NCI-H526 treated with DMSO at 0.1 percent for 48 hours (cell line): ENCODE measurements at regions not wholly inside any gene's neighbourhood (a gene's known extent, or its start where the extent isn't known, plus 50 kb on each side); places are given as distances from the start of the nearest gene placed in this dataset.
A peak's percentile ranks its signal among the peaks of the same experiment; 100 is the strongest.
"Not testable (repeated sequence)": the region's sequence is repeated elsewhere in the genome, so short reads cannot be mapped to it uniquely, and the experiment has no call there.

Experiments
- DNase-seq: peaks from one replicate; lab custom pipeline; 2025; lab: John Stamatoyannopoulos, UW

DNA sequence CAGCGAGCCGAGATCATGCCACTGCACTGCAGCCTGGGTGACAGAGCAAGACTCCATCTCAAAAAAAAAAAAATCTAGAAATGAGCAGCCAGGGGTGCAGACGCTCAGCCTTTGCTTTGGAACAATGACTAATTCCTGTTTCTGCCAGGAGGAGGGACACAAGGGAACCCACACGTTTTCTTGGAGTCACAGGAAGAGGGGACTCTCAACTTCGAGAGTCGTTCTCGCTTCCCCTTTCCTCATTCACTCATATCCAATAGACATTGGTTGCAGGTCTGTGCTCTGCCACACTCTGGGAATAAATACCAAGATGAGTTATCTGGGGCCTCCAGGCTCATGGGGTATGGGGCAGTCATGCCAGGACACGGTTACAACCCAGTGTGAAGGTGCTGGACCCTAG lies 91.5 kb upstream of the RREB1 start:
- DNase-seq = no peak

DNA sequence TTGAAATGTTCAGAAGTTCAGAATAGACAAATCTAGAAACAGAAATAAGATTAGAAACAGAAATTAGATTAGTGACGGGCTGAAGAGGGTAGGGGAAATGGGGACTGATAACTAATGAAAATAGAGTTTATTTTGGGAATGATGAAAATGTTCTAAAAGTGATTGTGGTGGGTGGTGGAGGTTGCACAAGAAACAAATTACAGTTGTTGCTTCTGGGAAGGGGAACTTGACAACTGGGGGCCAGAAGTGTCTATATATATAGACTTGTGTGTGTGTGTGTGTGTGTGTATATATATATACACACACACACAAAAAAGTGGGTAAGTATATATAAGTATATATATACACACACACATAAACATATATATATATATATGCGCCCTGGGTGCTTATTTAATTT lies 86.5 kb upstream of the RREB1 start:
- DNase-seq = no peak

DNA sequence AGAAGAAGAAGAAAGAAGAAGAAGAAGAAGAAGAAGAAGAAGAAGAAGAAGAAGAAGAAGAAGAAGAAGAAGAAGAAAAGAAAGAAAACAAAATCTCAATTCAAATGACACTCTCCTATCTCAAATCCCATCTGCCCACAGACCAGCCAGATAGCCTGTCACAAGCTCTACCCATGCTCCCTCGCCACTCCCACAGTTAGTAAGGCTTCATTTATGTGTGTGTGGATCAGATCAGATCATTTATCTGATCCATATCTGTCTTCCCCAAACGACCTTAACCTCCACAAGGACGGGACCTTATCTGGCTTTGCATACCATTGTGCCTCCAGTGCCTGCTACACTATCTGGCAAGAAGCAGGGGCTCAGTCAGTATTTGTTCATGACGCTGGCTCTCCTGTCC lies 81.9 kb upstream of the RREB1 start:
- no peak for DNase-seq

DNA sequence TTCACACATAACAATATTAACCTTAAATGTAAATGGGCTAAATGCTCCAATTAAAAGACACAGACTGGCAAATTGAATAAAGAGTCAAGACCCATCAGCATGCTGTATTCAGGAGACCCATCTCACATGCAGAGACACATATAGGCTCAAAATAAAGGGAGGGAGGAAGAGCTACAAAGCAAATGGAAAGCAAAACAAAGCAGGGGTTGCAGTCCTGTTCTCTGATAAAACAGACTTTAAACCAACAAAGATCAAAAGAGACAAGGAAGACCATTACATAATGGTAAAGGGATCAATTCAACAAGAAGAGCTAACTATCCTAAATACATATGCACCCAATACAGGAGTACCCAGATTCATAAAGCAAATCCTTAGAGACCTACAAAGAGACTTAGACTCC lies 78.8 kb upstream of the RREB1 start:
- DNase-seq = not testable (repeated sequence)

DNA sequence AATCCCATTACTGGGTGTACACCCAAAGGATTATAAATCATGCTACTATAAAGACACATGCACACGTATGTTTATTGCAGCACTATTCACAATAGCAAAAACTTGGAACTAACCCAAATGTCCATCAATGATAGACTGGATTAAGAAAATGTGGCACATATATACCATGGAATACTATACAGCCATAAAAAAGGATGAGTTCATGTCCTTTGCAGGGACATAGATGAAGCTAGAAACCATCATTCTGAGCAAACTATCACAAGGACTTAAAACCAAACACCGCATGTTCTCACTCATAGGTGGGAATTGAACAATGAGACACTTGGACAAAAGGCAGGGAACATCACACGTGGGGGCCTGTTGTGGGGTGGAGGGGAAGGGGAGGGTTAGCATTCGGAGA lies 76.8 kb upstream of the RREB1 start:
- DNase-seq = not testable (repeated sequence)

DNA sequence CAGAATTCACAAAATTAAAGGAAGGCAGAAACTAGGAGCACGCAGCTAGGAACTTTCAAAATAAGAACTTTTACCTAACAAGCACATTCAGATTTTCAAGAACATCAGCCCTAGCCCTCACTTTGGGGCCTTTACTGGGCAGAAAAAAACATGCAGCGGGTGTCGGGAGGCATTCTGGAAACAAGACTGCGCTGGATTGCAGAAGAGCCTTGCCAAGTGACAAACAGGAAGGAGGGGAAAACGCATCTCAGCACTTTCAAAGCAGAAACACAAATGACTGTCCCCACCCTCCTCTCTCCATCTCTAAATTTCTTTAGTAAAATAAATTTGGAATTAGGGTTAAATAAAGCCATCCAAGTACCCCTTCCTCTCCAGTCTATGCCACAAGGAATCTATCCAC lies 74.6 kb upstream of the RREB1 start:
- DNase-seq = no peak

DNA sequence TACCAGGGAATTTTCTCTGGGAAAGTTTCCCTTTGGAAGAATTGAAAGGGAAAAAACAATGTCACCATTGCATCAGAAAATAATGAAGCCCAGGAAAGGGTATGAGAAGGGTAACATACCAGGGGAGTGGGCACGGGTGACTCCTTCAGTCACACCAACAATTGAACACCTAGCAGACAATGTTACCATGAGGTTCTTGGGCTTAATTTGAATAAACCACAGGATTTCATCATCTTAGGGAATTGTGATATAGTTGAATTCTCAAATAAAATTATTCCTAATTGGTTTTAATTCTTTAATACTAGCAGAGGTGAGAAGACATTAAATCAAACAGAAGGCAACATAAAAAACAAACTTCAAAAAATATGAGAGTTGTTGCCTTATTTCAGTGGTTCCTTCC lies 73.7 kb upstream of the RREB1 start:
- no peak for DNase-seq

DNA sequence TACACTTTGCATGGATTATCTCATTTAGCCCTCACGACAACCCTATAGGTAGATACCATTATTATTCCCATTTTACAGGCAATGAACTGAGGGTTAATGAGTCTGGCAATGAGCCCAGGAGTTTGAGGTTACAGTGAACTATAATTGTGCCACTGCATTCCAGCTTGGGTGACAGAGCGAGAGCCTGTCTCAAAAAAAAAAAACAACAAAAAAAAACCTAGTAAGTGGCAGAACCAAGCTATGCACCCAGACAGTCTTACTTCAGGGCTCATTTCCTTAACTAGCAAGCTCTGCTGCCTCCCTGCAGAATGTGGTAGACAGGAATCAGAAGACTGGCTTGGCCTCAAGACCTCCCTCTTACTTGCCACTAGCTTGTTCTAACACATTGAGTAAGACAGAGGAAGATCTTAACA lies 71.9 kb upstream of the RREB1 start:
- DNase-seq = no peak

DNA sequence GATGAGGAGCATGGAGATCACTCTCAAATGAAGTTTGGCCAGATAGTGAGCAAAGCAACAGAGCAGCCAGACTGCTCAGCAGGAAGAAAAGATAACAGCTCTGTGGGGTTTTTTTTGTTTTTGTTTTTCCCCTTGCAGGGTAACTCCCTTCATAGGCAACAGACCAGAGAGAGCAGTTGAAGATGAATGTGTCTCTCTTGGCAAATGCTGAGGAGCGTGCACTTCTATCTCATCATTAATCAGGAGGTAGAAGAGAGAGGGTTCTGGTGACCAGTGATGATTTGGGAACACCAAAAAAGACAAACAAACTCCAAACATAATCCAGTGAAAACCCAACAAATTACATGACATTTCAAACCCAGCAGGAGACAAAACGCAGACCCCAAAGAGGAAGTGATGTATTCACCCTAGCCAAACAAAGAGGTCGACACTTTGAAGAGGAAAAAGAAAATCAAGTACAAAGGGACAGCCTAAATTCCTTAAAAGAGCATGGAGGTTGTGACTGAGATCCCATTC lies 66.2 kb upstream of the RREB1 start:
- no peak for DNase-seq

DNA sequence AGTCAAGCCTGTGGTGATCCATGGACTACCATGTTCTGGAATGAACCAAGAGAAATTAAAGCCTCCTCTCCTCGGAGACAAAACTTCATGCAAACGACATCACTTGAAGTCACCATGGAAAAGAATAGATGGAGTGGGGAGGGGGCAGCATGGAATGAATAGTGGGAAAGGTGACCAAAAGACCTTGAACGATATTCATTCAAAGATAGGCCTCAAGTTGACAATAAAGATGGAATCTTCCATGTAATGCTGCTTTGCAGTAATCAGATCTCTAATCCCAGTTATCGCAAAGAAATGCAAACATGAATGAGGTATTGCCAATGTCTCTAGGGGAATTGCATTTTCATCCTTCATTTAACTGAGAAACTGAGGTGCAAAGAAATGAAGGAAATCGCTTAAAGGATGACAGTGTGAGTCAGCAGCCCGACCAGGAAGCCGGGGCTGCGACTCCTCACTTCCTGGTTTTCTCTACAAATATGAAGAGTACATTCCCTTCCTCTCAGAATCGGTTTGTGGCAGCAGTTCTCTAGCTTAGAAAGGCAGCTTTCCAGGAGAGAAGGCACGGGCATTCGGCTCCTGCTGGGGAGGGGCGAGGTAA lies 65.6 kb upstream of the RREB1 start:
- no peak for DNase-seq

DNA sequence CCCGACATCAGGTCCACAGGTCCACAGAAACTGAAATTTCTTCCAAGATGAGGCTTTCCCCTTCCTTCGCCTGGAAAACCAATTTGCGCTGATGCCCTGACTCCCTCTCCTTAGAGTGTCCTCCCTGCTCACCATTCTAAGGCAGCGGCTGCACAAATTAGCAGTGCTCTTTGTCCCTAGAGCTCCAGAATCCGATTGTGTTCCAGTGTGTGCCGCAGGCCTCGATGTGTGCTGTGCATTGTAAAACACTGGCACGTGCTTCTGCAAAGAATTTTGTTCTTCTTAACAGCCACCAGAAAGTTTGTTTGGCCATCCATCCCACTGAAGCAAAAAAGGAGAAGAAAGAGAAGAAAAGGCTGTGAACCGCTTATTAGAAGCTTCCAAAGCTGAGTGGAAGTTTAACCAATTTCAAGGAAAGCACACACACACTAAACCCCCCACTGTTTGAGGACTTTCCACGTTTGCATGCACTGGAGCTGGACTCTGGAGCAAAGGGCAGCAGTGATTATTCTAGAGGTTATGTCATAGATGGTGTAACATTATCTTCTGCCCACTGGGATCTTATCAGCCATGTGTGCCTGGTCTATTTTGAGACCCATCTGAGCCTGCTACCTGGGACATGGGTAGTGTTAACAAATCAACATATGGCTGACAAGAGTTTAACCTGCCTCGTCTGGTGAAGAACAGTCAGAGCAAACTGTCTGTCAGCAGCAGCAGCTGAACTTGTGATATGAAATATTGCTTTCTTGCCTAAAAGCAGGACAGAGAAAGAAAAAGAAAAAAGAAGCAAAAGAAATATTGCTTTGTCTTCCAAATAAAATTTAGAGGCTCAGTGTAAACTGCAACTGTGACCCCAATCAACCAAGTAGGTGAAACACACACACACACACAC lies 64.9 kb upstream of the RREB1 start:
- no peak for DNase-seq

DNA sequence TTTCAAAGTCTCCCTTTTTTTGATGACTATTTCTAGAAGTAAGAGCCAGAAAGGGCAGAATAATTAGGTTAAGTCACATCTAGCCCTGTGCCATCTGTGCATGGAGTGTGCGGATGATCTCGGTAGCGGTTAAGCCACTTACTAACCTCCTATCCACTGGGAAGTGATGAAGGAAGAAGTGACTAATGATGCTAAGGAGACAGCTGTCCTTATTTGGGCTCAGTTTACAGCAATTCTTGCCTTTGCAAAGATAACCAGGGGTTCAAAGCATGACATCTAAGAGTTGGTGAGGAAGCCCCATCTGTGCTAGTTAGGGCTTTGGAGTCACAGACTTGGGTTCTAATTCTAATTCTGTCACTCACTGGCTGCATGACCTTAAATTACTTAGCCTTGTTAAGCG lies 62.4 kb upstream of the RREB1 start:
- DNase-seq = no peak

DNA sequence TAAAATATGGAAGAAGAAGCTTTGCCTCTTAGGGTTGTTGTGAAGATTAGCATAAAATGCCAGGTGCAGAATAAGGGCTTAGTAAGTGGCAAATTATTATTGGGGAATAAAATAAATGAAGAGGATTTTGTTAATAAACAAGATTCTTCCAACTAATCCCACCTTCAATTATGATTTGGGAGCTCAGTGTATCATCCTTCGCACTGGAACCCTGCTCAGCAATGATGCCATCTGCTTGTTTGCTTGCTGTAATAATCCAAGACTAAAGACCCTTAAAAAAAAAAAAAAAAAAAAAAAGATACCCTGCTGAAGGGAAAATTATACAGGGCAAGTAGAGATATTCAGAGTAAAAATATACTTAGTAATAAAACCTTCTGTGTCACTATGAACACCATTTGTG lies 62.0 kb upstream of the RREB1 start:
- no peak for DNase-seq

DNA sequence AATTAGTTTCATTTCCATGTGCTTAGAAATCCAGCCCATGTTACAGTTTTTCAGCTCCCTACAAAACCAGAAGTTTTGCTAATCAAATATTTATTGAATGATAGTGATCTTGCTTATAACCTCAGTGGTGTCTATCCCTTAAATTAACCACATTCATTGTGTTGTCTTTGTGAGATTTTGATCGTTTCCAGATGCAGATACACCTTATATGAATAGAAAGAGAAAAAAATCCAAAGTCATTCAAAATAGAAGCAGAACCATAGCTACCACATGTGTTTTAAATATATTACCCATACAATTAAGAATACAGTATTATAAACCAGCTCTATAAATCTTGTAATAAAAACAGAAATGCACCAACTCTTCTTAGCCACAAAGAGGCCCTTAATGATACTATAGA lies 60.6 kb upstream of the RREB1 start:
- peak; percentile 89 for DNase-seq

DNA sequence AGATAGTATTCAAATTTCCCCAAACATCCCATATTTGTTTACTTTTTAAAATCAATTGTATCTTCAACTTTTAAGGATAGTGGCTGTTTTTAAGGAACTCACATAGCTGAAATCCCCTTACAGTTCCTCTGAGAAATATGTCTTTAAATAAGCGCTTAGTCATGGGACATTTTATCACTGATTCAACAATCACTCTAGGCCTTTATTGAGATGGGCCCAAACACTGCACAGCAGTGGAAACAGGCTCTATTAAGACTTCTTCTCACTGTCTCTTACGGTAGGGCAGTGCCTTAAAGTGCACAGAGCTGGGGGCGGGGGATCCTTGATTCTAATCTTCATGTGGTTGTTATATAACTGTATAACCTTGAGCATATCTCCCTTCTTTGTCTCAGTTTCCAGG lies 59.8 kb upstream of the RREB1 start:
- no peak for DNase-seq

DNA sequence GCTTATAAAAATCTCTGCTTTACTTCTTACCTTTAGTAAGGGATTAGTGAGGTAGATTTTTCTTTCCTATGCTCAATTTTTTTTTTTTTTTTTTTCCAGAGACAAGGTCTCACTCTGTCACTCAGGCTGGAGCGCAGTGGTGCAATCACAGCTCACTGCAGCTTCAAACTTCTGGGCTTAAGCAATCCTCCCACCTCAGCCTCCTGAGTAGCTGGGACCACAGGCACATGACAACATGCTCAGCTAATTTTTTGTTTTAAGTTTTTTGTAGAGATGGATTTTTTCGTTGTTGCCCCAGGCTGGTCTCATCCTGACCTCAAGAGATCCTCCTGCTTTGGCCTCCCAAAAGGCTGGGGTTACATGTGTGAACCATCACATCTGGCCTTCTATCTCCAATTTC lies 58.9 kb upstream of the RREB1 start:
- no peak for DNase-seq

DNA sequence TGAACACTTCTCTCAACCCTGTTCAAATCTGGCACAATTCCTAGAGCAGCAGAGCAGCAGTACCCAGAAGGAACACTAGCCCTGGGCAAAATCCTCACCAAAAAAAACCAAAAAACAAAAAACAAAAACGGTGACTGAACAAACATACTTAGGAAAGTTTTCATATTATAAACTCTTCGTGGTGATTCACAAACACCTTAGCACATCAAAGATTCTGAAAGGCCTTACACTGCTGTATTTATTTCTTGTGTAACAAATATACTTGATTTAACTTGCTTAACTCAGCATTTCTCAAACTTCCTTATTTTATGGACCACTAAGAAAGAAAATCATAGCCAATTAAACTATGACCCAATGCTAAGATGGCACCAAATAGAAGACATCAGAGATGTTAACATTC lies 57.8 kb upstream of the RREB1 start:
- DNase-seq = no peak

DNA sequence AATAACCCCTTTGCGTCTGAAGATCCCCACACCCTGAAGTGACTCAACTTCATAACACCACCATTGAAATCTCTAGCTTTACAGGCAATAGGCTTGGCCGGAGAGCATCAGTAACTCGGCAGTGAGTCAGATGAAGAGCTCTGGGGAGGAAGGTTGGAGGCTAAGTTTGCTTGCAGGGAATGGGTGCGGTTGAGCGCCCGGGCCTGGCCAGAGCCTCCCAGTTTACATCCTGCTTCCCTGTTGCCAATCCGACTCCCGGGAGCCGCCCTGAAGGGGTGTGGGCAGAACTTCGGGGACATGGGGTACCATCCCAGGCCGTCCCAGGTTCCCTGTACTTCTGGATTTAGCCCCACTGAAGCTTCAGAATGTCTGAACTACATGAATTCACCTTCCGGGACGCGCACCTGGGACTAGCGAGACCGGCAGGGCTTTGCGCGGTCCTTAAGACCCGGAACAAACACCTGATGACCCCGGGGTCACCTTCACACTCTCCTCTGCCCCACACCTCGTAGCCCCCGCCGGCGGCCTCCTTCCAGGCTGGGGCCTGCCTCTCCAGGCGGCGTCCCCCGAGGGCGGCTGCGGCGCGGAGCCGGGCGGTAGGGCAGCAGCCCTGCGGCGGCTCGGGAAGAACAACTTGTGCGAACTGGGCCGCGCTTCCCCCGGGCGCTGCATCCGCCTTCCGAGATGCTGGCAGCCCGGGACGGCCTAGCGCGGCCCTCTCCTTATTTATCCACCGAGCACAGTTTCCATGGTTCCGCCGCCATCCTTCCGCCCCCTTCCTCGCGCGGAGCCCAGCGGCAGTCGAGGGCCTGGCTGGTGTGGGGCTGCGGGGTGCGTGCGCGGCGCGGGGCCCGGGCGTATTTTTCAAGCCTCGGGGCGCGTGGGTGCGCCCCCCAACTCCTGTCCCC lies 56.6 kb upstream of the RREB1 start:
- DNase-seq = peak; percentile 68

DNA sequence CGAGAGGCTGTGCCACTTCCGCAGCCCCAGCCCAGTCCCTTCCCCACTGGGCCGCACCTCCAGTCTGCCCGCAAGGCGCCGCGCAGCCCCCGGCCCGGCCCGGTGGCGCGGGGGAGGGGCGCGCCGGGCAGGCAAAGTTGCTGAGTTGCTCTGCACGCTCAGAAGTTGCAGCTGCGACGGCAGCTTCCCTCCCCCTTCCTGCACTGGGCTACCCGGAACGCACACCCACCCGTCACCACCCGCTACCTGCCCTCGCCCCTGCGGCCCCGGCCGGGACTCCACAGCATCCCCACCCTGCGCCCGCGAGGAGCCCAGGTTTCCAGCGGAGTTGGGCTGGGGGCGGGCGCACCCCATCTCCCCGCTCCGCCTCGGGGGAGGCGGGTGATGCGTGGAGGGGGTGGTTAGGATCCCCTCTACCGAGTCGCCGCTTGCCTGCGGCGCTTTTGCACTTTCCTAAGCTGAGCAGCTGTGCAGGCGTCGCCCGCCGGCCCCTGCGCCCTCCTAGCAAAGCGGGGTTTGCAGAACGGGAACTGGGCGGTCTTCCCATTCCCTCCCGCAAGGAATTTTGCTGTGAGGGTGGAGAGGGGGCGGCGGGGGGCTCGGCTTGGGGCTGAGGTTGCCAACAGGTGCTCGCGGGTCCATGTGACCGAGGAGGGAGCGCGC lies 55.9 kb upstream of the RREB1 start:
- DNase-seq = no peak

DNA sequence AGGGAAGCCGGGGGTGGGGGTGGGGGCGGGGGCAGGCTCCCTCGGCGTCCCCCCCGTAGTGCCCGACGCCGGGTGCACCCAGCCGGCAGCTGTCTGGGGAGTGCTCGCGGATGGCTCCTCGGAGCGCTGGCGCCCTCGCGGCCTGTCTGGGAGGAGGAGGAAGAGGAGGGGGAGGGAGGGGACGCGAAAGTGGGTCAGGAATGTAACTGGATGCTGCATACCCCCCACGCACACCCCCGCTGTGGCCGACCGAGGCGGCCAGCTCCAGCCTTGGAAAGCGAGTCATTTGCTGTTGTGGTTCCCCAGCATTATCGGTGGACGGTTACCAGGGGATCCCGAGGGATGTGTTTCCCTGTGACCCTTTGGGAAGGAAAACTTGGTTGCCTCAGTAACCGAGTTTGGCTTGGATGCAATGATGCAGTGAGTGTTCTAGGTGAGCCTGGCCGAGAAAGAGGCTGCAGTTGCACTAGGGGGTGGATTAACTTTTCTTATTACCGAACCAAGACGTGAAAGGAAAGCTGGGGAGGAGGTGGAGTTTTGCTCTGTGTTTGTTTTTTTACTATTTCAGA lies 55.2 kb upstream of the RREB1 start:
- DNase-seq = no peak

DNA sequence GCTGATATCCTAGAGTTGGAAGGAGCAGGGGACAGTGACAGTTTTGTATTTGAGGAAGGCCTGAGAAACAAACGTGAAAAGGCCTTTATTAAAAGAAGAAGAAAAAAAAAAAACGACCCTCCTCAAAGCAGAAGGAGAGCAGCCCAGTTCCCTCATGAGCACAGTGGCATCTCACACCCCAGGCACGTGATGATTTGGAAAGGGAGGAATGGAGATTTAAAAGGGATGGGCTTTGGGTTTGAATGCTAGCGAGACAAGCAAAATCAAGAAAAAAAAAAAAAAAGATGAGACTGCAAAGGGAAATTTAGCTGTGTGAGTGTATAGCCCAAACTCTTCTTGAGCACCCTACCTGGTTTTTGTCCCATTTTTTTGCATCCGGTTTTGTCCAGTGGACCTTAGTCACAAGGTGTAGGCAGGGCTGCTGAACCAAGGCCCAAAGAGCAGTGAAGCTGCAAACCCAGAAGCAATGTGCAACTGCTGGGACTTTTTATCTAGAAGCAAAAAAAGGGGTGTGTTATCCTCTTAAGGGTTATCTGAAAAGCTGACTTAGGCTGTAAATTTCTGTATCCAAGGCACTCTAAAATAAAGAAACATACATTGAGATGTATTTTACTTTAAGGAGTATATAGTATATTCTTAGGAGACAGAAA lies 54.5 kb upstream of the RREB1 start:
- no peak for DNase-seq
